ENCODE measurements at regions not wholly inside any gene's neighbourhood (a gene's known extent, or its start where the extent isn't known, plus 50 kb on each side); places are given as distances from the start of the nearest gene placed in this dataset.

- H3K27ac Mint-ChIP-seq = no peak overlapping the region
- no peaks in the 10 kb centered on the region for H3K9me3 ChIP-seq (replicated peaks in 1 of 2; ENCODE audit: control insufficient read depth in 1 of 2, insufficient read depth in 1 of 2, low read length in 2 of 2)
- H3K27ac ChIP-seq (ENCODE audit: low read depth in 1 of 2, low read length in 2 of 2) = no peak overlapping the region
- no peaks in the 10 kb centered on the region for H3K4me1 ChIP-seq (ENCODE audit: control insufficient read depth in 1 of 2, insufficient read depth in 2 of 2, low read length in 2 of 2)
- H3K9me3 Mint-ChIP-seq = no peaks in the 10 kb centered on the region
- no peak for TF ChIP-seq CTCF (IDR thresholded peaks at IDR 0.05)
- DNase-seq = no peak
- H3K36me3 ChIP-seq (replicated peaks in 1 of 2; ENCODE audit: control insufficient read depth in 1 of 2, insufficient read depth in 2 of 2, low read length in 2 of 2) = no peaks in the 10 kb centered on the region
- H3K4me2 ChIP-seq (replicated peaks; ENCODE audit: extremely low read depth, low read length, poor library complexity, severe bottlenecking) = no peak overlapping the region
- H3K4me3 Mint-ChIP-seq = no peak overlapping the region
- H3K9ac ChIP-seq (ENCODE audit: insufficient read depth, low read length, poor library complexity, severe bottlenecking) = no peak overlapping the region
- H3K4me3 ChIP-seq (replicated peaks in 1 of 3; ENCODE audit: low read depth in 2 of 3, low read length in 3 of 3) = no peak overlapping the region
- H3K27me3 ChIP-seq (ENCODE audit: control insufficient read depth in 2 of 2, insufficient read depth in 2 of 2, low read length in 2 of 2) = no peaks in the 10 kb centered on the region
- no peaks in the 10 kb centered on the region for H3K27me3 Mint-ChIP-seq (ENCODE audit: low read depth in 3 of 3)
- no peaks in the 10 kb centered on the region for H4K20me1 ChIP-seq (ENCODE audit: insufficient read depth, low read length)
- no peak overlapping the region for H2AFZ ChIP-seq (ENCODE audit: insufficient read depth, low read depth, low read length, poor library complexity, severe bottlenecking)
- intact Hi-C loops (cut with micrococcal nuclease) = no loop called here
- H3K4me1 Mint-ChIP-seq = no peaks in the 10 kb centered on the region
- H3K36me3 Mint-ChIP-seq = no peaks in the 10 kb centered on the region
- 83% methylated on average over 1 of the region's 4 CpGs for WGBS (ENCODE audit: insufficient coverage)
- no peaks in the 10 kb centered on the region for H3K79me2 ChIP-seq (ENCODE audit: insufficient read depth, low read length)
Measured at GRCh38 chr12:86735072-86735471, 478.9 kb upstream of the MGAT4C start.

GRCh38 chr12:86730233-86730632, 474.0 kb upstream of the MGAT4C start:
- WGBS (ENCODE audit: insufficient coverage) = no CpG with 5 or more reads among the region's 2 CpGs
- intact Hi-C loops (cut with micrococcal nuclease) = no loop called here
- no peaks in the 10 kb centered on the region for H3K9me3 Mint-ChIP-seq
- no peak overlapping the region for H3K27ac Mint-ChIP-seq
- Histone ChIP-seq H3K4me2 (replicated peaks; ENCODE audit: extremely low read depth, low read length, poor library complexity, severe bottlenecking) (no peak overlapping the region), H4K20me1 (ENCODE audit: insufficient read depth, low read length) (no peaks in the 10 kb centered on the region), H3K27ac (ENCODE audit: low read depth in 1 of 2, low read length in 2 of 2) (no peak overlapping the region), H3K9ac (ENCODE audit: insufficient read depth, low read length, poor library complexity, severe bottlenecking) (no peak overlapping the region), H2AFZ (ENCODE audit: insufficient read depth, low read depth, low read length, poor library complexity, severe bottlenecking) (no peak overlapping the region), H3K36me3 (replicated peaks in 1 of 2; ENCODE audit: control insufficient read depth in 1 of 2, insufficient read depth in 2 of 2, low read length in 2 of 2) (no peaks in the 10 kb centered on the region), H3K9me3 (replicated peaks in 1 of 2; ENCODE audit: control insufficient read depth in 1 of 2, insufficient read depth in 1 of 2, low read length in 2 of 2) (no peaks in the 10 kb centered on the region), H3K4me1 (ENCODE audit: control insufficient read depth in 1 of 2, insufficient read depth in 2 of 2, low read length in 2 of 2) (no peaks in the 10 kb centered on the region), H3K27me3 (ENCODE audit: control insufficient read depth in 2 of 2, insufficient read depth in 2 of 2, low read length in 2 of 2) (no peaks in the 10 kb centered on the region), H3K4me3 (replicated peaks in 1 of 3; ENCODE audit: low read depth in 2 of 3, low read length in 3 of 3) (no peak overlapping the region), H3K79me2 (ENCODE audit: insufficient read depth, low read length) (no peaks in the 10 kb centered on the region)
- DNase-seq = no peak
- H3K36me3 Mint-ChIP-seq = no peaks in the 10 kb centered on the region
- no peak overlapping the region for H3K4me3 Mint-ChIP-seq
- no peak for TF ChIP-seq CTCF (IDR thresholded peaks at IDR 0.05)
- no peaks in the 10 kb centered on the region for H3K4me1 Mint-ChIP-seq
- no peaks in the 10 kb centered on the region for H3K27me3 Mint-ChIP-seq (ENCODE audit: low read depth in 3 of 3)

All from CD14-positive monocyte (primary cell).